OCI-M2 (cell line): ENCODE measurements at regions not wholly inside any gene's neighbourhood (a gene's known extent, or its start where the extent isn't known, plus 50 kb on each side); places are given as distances from the start of the nearest gene placed in this dataset.
"Not testable (repeated sequence)": the region's sequence is repeated elsewhere in the genome, so short reads cannot be mapped to it uniquely, and the experiment has no call there.

ENCODE experiments used
- DNase-seq: peaks from one replicate; lab custom pipeline; 2025; ENCODE audit not compliant: unreplicated experiment; lab: John Stamatoyannopoulos, UW

DNA sequence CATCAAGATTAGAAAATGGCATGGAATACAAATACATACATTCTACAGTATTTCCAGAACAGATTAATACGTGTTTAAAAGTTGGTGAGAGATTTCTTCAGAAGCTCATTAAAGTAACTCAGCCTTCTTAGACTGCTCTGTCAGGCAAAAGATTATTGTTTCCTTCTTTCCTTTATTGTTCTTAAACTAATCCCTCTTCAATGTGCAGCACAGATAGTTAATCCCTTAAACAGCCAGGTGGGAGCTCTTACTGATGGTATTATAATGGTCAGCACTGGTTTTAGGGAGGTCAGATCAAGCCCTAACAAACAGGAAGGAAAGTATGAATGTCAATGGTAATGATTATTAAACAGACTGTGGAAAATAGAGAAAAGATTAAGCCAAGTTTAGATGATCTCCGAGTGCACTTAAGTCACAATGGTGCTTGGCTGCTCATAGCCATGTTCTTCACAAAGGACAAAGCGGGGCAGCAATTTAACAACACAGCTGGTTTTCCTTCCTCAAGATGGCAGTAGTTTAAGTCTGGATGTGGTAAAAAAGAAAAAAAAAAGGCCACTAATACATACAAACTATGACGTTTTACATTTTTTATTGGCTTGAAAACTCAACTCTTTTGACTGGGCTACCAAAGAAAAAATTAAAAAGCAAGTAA is 992.6 kb downstream of the PCDH9 start:
- no peak for DNase-seq

DNA sequence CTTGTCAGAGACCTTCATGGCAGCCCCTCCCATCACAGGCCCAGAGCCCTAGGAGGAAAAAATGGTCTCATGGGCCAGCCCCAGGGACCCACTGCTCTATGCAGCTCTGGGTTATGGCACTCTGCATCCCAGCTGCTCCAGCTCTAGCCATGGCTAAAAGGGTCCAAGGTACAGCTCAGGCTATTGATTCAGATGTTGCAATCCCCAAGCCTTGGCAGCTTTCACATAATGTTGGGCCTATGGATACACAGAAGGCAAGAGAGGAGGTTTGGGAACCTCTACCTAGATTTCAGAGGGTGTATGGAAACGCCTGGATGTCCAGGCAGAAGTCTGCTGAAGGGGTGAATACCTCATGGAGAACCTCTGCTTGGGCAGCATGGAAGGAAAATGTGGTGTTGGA is 996.0 kb downstream of the PCDH9 start:
- no peak for DNase-seq

DNA sequence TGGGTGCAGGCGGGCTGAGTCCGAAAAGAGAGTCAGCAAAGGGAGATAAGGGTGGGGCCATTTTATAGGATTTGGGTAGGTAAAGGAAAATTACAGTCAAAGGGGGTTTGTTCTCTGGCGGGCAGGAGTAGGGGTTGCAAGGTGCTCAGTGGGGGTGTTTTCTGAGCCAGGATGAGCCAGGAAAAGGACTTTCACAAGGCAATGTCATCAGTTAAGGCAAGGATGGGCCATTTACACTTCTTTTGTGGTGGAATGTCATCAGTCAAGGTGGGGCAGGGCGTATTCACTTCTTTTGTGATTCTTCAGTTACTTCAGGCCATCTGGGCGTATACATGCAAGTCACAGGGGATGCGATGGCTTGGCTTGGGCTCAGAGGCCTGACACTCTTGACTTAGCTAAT is 998.2 kb downstream of the PCDH9 start:
- not testable (repeated sequence) for DNase-seq

GRCh38 chr13:66225072-66225471 is 1005.1 kb downstream of the PCDH9 start:
- no peak for DNase-seq

DNA sequence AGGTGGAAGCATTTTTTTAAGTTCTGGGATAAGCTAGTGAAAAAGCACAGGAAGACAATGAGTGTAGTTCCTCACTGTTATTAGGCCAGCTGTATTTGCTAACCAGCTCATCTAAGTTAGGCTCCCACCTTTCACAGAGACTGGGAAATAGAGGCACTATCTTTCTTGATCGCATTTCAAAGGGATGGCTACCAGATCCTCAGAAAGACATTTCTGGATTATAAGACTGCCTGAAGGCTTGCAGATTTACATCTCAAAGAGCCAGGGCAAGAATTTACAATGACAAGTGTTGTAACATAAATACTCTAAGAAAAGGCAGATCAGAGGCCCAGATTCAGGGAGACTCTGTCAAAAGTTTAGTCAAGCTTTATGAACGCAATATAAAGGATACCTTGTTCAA is 1005.5 kb downstream of the PCDH9 start:
- DNase-seq, result no peak

DNA sequence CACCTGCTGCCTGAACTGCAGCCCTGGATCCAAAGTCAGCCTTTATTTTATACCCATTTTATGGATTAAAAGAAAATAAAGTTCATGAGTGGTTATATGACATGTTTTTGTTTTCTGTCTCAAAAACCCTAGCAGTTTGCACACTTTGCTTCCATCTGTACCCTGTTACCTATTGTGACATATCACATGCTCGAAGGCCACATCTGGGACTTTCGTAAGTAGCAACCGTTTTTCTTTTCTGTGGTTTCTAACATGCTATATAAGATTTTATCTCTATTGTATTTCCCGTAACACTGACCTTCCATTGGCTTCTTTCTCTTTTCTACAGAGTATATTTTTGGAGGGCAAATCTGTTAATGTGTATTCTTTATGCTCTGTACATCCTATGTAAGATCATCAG is 1007.2 kb downstream of the PCDH9 start:
- no peak for DNase-seq

- DNase-seq, result no peak
These were observed 1008.0 kb downstream of the PCDH9 start for GRCh38 chr13:66222127-66222526.

DNA sequence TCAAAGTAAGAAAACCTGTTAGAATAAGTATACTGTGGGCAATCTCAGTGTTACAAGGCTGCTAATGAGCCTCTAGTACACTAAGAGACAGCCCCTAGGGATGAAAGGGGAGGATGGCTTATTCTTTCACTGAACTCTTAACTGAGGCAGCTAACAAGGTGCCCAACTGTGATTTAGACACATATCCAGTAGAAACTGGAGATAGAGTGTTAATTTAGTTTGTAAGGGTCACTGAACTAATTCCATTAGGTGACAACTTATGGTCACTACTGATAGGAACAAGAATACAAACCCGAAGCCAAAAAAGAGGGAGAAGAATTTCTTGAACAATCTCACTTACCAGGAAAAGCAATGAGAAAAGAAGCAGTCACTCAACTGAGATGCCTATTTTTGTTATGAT is 1010.6 kb downstream of the PCDH9 start:
- no peak for DNase-seq

GRCh38 chr13:66218583-66218982 is 1011.6 kb downstream of the PCDH9 start:
- DNase-seq, result no peak

- DNase-seq, result no peak
These were observed 1013.4 kb downstream of the PCDH9 start for GRCh38 chr13:66216728-66217127.

DNA sequence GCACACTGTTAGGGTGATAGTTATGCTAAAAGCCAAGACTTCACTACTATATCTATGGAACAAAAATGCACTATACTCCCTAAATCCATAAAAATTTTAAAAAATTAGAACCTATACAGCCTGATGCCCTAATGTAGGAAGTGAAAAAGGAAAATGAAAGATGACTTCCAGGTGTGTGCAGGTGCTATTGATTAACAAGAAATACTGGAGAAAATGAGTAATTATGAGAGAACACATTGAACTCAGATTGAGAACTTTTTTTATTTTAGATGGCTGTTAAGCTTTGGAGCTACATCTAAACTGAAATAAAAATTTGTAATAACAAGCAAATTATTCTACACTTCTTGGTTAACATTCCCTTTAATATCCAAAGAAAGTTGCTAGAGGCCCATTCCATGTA is 1015.7 kb downstream of the PCDH9 start:
- DNase-seq, result no peak

- DNase-seq, result no peak
These were observed 1017.6 kb downstream of the PCDH9 start for GRCh38 chr13:66212511-66212910.

GRCh38 chr13:66210677-66211076 is 1019.5 kb downstream of the PCDH9 start:
- no peak for DNase-seq

- no peak for DNase-seq
These were observed 1021.5 kb downstream of the PCDH9 start for GRCh38 chr13:66208589-66208988.

DNA sequence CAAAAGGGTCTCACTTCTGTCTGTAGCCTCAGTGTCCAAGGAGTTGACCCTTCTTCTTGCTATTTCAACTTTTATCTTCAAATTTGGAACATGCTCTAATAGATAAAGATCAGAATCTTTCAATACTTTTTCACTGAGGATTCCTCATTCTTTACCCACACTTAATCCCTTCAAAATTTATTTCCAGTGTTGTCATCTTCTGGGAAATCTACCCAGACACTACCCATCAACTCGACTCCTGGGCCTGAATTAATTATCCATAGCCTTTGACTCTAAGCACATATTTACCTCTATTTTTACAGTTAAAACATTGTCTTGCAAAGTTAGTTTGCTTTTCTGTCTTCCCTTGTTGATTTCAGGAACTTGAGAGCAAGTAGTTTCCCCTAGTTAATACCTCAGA is 1022.5 kb downstream of the PCDH9 start:
- DNase-seq, result no peak

- DNase-seq, result no peak
These were observed 1024.3 kb downstream of the PCDH9 start for GRCh38 chr13:66205807-66206206.

- no peak for DNase-seq
These were observed 1029.6 kb downstream of the PCDH9 start for GRCh38 chr13:66200555-66200954.

GRCh38 chr13:66195238-66195637 is 1034.9 kb downstream of the PCDH9 start:
- no peak for DNase-seq

DNA sequence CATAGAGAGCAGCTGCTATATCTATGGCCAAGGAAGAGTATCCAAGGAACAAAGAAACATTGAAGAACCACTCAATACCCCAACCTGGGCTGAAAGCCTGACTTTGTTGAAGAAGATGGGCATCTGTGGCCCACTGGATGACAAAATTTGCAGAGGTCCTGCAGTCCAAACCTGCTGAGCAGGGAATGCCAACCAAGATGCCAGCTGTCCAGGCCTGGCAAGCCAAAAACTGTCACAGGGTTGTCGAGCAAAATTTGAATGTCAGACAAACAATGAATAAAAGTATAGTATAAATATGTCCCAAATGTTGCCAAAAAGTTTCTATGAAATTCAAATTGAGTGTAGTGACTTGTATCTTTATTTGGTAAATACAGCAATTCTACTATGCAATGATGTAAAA is 1040.2 kb downstream of the PCDH9 start:
- DNase-seq, result no peak

DNA sequence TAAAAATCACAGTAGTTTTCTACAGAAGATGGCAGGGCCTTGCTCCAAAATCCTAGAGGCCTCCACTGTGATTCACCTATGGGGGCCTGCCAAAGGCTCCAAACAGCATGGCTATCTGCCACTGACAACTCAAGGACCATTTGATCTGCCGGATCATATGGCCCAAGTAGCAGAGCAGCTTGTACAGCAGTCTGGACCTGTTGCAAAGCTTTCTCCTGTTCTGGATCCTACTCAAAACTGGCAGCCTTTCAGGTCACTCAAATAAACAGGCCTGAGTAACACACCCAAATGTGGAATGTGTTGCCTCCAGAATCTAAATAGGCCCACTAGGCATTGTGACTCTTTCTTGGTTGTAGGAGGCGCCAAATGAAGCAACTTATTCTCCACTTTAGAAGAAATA is 1049.3 kb downstream of the PCDH9 start:
- DNase-seq, result no peak

DNA sequence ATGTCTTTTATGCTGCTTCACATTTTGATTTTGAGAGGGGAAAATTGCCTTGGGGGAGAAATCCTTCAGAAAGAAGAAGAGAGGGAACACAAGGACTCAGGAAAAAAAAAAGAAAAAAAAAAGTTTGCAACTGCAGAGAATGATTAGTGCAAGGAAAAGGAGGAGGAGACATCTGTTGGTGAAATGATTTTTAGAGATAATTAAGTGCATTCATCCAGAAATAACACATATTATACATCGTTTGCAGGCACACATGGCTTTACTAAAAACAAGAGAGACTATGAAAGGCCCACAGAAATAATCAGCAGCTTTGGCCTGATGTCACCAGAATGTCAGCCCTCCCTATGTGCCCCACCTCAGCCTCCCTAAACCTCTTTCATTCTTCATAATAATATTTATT is 1058.2 kb downstream of the PCDH9 start:
- no peak for DNase-seq

DNA sequence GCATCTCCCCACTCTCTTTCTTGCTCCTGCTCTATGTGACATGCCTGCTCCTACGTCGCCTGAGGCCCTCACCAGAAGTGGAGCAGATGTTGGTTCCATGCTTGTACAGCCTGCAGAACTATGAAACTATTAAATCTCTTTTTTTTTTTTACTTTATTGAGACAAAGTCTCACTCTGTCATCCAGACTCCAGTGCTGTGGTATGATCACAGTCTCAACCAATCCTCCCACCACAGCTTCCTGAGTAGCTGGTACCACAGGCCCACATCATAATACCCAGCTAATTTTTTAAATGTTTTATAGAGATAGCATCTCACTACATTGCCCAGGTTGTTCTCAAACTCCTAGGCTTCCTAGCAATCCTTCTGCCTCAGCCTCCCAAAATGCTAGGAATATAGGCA is 1067.7 kb downstream of the PCDH9 start:
- DNase-seq, result no peak

DNA sequence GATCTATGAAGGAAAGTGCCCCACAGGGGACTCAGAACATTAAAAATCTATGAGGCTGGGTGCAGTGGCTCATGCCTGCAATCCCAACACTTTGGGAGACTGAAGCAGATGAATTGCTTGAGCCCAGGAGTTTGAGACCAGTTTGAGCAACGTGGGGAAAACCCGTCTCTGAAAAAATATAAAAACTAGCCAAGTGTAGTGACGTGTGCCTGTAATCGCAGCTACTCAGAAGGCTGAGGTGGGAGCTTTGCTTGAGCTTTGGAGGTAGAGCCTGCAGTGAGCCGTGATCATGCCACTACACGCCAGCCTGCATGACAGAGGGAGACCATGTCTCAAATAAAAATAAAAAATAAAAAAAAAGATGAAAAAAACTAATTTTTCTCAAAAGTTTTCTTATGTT is 1070.6 kb downstream of the PCDH9 start:
- DNase-seq, result no peak

DNA sequence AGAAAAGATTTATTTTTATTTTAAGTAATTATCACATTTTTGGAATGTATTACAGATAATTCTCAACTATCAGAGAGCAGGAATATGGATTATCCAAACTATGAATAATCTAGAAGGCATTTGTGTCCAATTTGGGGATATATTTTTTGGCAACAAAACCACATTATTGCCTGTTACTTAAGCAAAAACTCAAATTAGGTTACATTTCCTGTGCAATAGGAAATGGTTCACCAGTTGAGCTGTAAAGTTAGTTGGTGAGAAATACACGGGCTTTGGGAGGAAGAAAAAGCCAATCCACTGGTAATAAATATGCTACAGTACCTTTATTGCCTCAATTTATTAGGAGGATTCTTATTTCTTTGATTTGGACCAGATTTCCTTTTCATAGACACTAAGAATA is 1075.2 kb downstream of the PCDH9 start:
- DNase-seq, result no peak
